Liver (tissue), 8 donors: ENCODE measurements at regions not wholly inside any gene's neighbourhood (a gene's known extent, or its start where the extent isn't known, plus 50 kb on each side); places are given as distances from the start of the nearest gene placed in this dataset.

Experiments used
- DNase-seq: peaks from one replicate; pipeline ENCODE4 v3.0.0-alpha.2; 2017; ENCODE audit warnings: low spot score
- H3K27ac ChIP-seq, 2 donors: one replicate each; pipeline ENCODE4 v1.7.0; 2013; ENCODE audit warnings: inconsistent platforms in 2 of 2, low read length in 2 of 2, control low read depth in 1 of 2, low read depth in 1 of 2, mild to moderate bottlenecking in 1 of 2
- H3K27me3 ChIP-seq, 4 donors: one replicate each; pipeline versions ENCODE4 v1.6.1 to v1.7.0; 2013; ENCODE audit warnings: low read length in 3 of 4, inconsistent platforms in 1 of 4, mild to moderate bottlenecking in 1 of 4, moderate library complexity in 1 of 4; ENCODE audit not compliant: control insufficient read depth in 4 of 4, insufficient read depth in 4 of 4
- H3K36me3 ChIP-seq, 4 donors: one replicate each; pipeline versions ENCODE4 v1.6.1 to v1.7.0; 2013; ENCODE audit warnings: low read length in 3 of 4, mild to moderate bottlenecking in 3 of 4, low read depth in 1 of 4, moderate library complexity in 1 of 4; ENCODE audit not compliant: control insufficient read depth in 4 of 4, insufficient read depth in 3 of 4
- H3K4me1 ChIP-seq, 4 donors: one replicate each; pipeline versions ENCODE4 v1.6.1 to v1.7.0; 2013; ENCODE audit warnings: low read length in 3 of 4, mild to moderate bottlenecking in 3 of 4, moderate library complexity in 1 of 4; ENCODE audit not compliant: control insufficient read depth in 4 of 4, insufficient read depth in 4 of 4
- H3K4me3 ChIP-seq, 3 donors: one replicate each; pipeline versions ENCODE4 v1.6.1 to v1.7.0; 2013; ENCODE audit warnings: low read length in 3 of 3, control low read depth in 1 of 3, low read depth in 1 of 3, mild to moderate bottlenecking in 1 of 3
- H3K9ac ChIP-seq, 2 donors: one replicate each; pipeline ENCODE4 v1.7.0; 2013; ENCODE audit warnings: low read length in 2 of 2, mild to moderate bottlenecking in 2 of 2, moderate library complexity in 2 of 2, control low read depth in 1 of 2, low read depth in 1 of 2
- H3K9me3 ChIP-seq, 4 donors: one replicate each; pipeline versions ENCODE4 v1.6.1 to v1.7.0; 2013; ENCODE audit warnings: low read length in 3 of 4; ENCODE audit not compliant: control insufficient read depth in 4 of 4
- GABPA ChIP-seq, 2 donors: IDR thresholded peaks in 1 of 2; conservative IDR thresholded peaks in 1 of 2; 2 replicates each; pipeline ENCODE4 v1.6.1; 2016; ENCODE audit warnings: antibody characterized with exemption in 2 of 2, mild to moderate bottlenecking in 1 of 2, moderate library complexity in 1 of 2
- JUND ChIP-seq, 2 donors: IDR thresholded peaks; 2 replicates each; pipeline ENCODE4 v1.6.1; 2016; ENCODE audit warnings: antibody characterized with exemption in 2 of 2
- NR2F2 ChIP-seq: IDR thresholded peaks from 2 replicates; pipeline ENCODE4 v1.6.1; 2016; ENCODE audit warnings: antibody characterized with exemption
- RAD21 ChIP-seq, 2 donors: IDR thresholded peaks; 2 replicates each; pipeline ENCODE4 v1.6.1; 2016; ENCODE audit warnings: antibody characterized with exemption in 2 of 2, mild to moderate bottlenecking in 2 of 2
- SP1 ChIP-seq: IDR thresholded peaks from 2 replicates; pipeline ENCODE4 v1.6.1; 2018; ENCODE audit warnings: antibody characterized with exemption, mild to moderate bottlenecking
- WGBS: extraction: QIAGEN DNeasy Blood & Tissue Kit; methylation state at CpG from one replicate; pipeline ENCODE4 v1.1.7; 2013; 5-methylcytosine and 5-hydroxymethylcytosine counted together
- TF ChIP-seq, protein P1 (sequence below): IDR thresholded peaks from 2 replicates; pipeline ENCODE4 v1.6.1; 2016; ENCODE audit warnings: antibody characterized with exemption
- TF ChIP-seq, protein P2 (sequence below): fragments of 150-350 bp; IDR thresholded peaks from 2 replicates; pipeline ENCODE4 v1.5.1; 2017; ENCODE audit warnings: improper control_type of control experiment, low read depth, low read length; ENCODE audit not compliant: missing input control
- TF ChIP-seq, protein P3 (sequence below): IDR thresholded peaks from 2 replicates; pipeline ENCODE4 v1.6.1; 2016; ENCODE audit warnings: antibody characterized with exemption
- donor health status: healthy.
- donor health status: healthy.
- donor health status: healthy.
- donor health status: healthy.
- donor health status: healthy.

DNA sequence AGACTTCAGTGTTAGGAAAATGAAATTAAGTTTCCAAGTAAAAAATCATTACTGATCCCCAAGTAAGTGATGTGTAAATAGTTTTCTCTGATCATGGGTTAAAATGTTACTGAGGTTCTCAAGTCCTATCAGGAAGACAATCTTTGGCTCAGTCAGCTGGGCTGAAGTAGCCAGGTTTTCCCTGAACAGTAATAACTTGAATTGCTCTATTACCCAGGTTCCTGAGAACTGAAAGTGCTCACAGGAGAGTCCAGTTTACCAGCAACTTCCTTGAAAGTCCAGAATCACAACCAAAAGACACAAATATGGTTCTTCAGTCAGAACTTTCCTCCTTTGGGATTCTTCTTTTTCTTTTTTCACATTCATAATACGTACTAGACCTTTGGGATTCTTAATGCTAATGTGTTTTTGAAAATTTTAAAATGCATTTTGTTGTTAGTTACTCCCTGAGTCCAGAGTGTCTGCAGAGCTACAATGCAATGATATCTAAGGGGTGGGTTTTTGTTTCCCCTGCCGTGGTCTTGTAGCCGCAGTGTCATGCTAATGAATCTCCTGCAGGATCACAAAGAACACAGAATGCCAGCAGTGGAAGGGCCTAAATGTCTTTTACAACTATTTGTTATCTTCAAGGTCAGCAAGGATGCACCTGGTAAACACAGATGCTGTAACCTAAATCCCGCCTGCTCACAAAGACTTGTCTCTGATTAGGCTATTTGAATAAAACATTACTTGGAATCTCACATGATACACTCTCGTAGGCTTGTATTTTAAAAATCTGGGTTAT is 439.8 kb upstream of the NR3C2 start:
- Histone ChIP-seq H3K9ac (no peak overlapping the region), H3K9me3 (no peaks in the 10 kb centered on the region), H3K27ac (no peak overlapping the region), H3K4me3 (no peak overlapping the region), H3K27me3 (no peaks in the 10 kb centered on the region), H3K4me1 (no peaks in the 10 kb centered on the region), H3K36me3 (no peaks in the 10 kb centered on the region)
- WGBS = 66% methylated on average over 5 of the region's 5 CpGs
- no peak for DNase-seq
- TF ChIP-seq, protein P1, sequence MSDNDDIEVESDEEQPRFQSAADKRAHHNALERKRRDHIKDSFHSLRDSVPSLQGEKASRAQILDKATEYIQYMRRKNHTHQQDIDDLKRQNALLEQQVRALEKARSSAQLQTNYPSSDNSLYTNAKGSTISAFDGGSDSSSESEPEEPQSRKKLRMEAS = no peak
- TF ChIP-seq, protein P2, sequence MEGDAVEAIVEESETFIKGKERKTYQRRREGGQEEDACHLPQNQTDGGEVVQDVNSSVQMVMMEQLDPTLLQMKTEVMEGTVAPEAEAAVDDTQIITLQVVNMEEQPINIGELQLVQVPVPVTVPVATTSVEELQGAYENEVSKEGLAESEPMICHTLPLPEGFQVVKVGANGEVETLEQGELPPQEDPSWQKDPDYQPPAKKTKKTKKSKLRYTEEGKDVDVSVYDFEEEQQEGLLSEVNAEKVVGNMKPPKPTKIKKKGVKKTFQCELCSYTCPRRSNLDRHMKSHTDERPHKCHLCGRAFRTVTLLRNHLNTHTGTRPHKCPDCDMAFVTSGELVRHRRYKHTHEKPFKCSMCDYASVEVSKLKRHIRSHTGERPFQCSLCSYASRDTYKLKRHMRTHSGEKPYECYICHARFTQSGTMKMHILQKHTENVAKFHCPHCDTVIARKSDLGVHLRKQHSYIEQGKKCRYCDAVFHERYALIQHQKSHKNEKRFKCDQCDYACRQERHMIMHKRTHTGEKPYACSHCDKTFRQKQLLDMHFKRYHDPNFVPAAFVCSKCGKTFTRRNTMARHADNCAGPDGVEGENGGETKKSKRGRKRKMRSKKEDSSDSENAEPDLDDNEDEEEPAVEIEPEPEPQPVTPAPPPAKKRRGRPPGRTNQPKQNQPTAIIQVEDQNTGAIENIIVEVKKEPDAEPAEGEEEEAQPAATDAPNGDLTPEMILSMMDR = no peak
- no peak for TF ChIP-seq SP1
- TF ChIP-seq NR2F2 = no peak
- TF ChIP-seq, protein P3, sequence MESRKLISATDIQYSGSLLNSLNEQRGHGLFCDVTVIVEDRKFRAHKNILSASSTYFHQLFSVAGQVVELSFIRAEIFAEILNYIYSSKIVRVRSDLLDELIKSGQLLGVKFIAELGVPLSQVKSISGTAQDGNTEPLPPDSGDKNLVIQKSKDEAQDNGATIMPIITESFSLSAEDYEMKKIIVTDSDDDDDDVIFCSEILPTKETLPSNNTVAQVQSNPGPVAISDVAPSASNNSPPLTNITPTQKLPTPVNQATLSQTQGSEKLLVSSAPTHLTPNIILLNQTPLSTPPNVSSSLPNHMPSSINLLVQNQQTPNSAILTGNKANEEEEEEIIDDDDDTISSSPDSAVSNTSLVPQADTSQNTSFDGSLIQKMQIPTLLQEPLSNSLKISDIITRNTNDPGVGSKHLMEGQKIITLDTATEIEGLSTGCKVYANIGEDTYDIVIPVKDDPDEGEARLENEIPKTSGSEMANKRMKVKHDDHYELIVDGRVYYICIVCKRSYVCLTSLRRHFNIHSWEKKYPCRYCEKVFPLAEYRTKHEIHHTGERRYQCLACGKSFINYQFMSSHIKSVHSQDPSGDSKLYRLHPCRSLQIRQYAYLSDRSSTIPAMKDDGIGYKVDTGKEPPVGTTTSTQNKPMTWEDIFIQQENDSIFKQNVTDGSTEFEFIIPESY = no peak
- no peak for TF ChIP-seq JUND (IDR thresholded peaks at IDR 0.05)

DNA sequence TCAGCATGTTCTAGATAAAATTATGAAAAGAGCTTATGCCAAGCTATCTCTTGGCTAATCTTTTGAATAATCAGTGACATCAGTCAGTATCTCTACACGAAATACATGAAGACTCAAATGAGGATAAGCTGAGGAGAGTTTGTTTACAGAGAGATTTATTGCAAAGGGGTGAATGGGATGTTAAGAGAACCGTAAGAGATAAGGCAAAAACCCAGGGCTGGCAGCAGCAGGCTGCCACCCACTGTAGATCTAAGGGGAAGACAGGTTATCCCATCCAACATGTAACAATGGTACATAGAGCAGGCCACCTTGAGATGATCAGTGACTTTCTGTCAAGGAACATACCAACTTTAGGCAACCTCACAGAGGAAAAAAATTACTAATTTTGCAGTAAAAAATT is 432.1 kb upstream of the NR3C2 start:
- H3K27me3 ChIP-seq = no peaks in the 10 kb centered on the region
- no peaks in the 10 kb centered on the region for H3K36me3 ChIP-seq
- no peak overlapping the region for H3K4me3 ChIP-seq
- no peaks in the 10 kb centered on the region for H3K4me1 ChIP-seq
- DNase-seq = no peak
- 31% methylated on average over 2 of the region's 2 CpGs for WGBS
- TF ChIP-seq RAD21 (IDR thresholded peaks at IDR 0.05) (peak; percentile 62 to 71), GABPA (IDR thresholded peaks at IDR 0.05 in 1 of 2, conservative IDR thresholded peaks at IDR 0.05 in 1 of 2) (no peak)
- TF ChIP-seq, protein P2 = no peak
- no peak overlapping the region for H3K9ac ChIP-seq
- H3K9me3 ChIP-seq = no peaks in the 10 kb centered on the region
- no peak overlapping the region for H3K27ac ChIP-seq

DNA sequence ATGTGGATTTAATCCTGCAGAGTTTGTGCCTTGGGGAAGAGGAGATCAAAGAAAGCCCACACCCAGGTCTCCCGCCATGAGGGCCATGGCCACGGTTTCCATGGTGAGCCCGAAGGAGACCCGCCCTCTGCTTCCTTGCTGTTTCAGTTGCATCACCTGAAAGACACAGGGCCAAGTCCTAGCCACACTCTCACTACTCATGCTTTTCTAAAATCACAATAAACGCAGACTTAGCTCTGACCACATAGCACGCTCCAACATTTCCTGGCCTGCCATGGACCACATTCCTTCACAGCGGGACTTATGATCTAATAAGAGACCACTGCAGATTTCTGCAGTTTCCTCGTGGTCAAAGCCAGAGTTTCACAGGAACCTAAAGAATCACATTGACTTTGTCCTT is 426.0 kb upstream of the NR3C2 start:
- H3K9ac ChIP-seq = no peak overlapping the region
- H3K4me1 ChIP-seq = no peaks in the 10 kb centered on the region
- no peak overlapping the region for H3K27ac ChIP-seq
- WGBS = 90% methylated on average over 8 of the region's 8 CpGs
- no peak for DNase-seq
- H3K27me3 ChIP-seq = no peaks in the 10 kb centered on the region
- no peak overlapping the region for H3K4me3 ChIP-seq
- H3K36me3 ChIP-seq = no peaks in the 10 kb centered on the region
- TF ChIP-seq RAD21 (IDR thresholded peaks at IDR 0.05) = no peak
- no peak for TF ChIP-seq GABPA (IDR thresholded peaks at IDR 0.05 in 1 of 2, conservative IDR thresholded peaks at IDR 0.05 in 1 of 2)
- no peaks in the 10 kb centered on the region for H3K9me3 ChIP-seq
